H9 (cell line): ENCODE measurements at regions not wholly inside any gene's neighbourhood (a gene's known extent, or its start where the extent isn't known, plus 50 kb on each side); places are given as distances from the start of the nearest gene placed in this dataset.

ENCODE experiments used
- DNase-seq: peaks from one replicate; pipeline ENCODE4 v3.0.0-alpha.2; 2017
- H2AFZ ChIP-seq: one replicate; pipeline ENCODE4 v1.6.1; 2013; ENCODE audit warnings: mild to moderate bottlenecking, low read length, control low read depth, moderate library complexity
- H2AK5ac ChIP-seq: 2 replicates; pipeline ENCODE4 v1.6.1; 2013; ENCODE audit warnings: low read length, control low read depth, mixed read lengths; ENCODE audit not compliant: insufficient read length
- H2BK120ac ChIP-seq: one replicate; pipeline ENCODE4 v1.6.1; 2013; ENCODE audit warnings: low read depth, mild to moderate bottlenecking, low read length, control low read depth, inconsistent platforms; ENCODE audit not compliant: poor library complexity, severe bottlenecking
- H2BK12ac ChIP-seq: 2 replicates; pipeline ENCODE4 v1.6.1; 2013; ENCODE audit warnings: low read length, control low read depth, mixed read lengths, low read depth; ENCODE audit not compliant: insufficient read length
- H2BK15ac ChIP-seq: 2 replicates; pipeline ENCODE4 v1.6.1; 2013; ENCODE audit warnings: low read depth, low read length, control low read depth
- H2BK20ac ChIP-seq: one replicate; pipeline ENCODE4 v1.6.1; 2013; ENCODE audit warnings: low read depth, mild to moderate bottlenecking, low read length, control low read depth, inconsistent platforms; ENCODE audit not compliant: poor library complexity, severe bottlenecking
- H2BK5ac ChIP-seq: 2 replicates; pipeline ENCODE4 v1.6.1; 2013; ENCODE audit warnings: low read length, control low read depth, mixed read lengths; ENCODE audit not compliant: insufficient read length
- H3K14ac ChIP-seq: 2 replicates; pipeline ENCODE4 v1.6.1; 2013; ENCODE audit warnings: low read length, control low read depth; ENCODE audit not compliant: insufficient read depth
- H3K18ac ChIP-seq: 2 replicates; pipeline ENCODE4 v1.6.1; 2013; ENCODE audit warnings: low read depth, mild to moderate bottlenecking, mixed read lengths, low read length, control low read depth; ENCODE audit not compliant: insufficient read length
- H3K23ac ChIP-seq: 2 replicates; pipeline ENCODE4 v1.6.1; 2013; ENCODE audit warnings: low read length, control low read depth, mixed read lengths, low read depth; ENCODE audit not compliant: insufficient read length
- H3K23me2 ChIP-seq: 2 replicates; pipeline ENCODE4 v1.6.1; 2013; ENCODE audit warnings: low read depth, mild to moderate bottlenecking, mixed read lengths, low read length, control low read depth; ENCODE audit not compliant: insufficient read length, poor library complexity, severe bottlenecking
- H3K27ac ChIP-seq: 2 replicates; pipeline ENCODE4 v1.5.1; 2013; ENCODE audit warnings: low read length, control low read depth, mixed read lengths, low read depth; ENCODE audit not compliant: insufficient read length
- H3K27me3 ChIP-seq: 2 replicates; pipeline ENCODE4 v1.6.1; 2013; ENCODE audit warnings: low read length, control low read depth, inconsistent platforms; ENCODE audit not compliant: insufficient read depth
- H3K4ac ChIP-seq: 2 replicates; pipeline ENCODE4 v1.6.1; 2013; ENCODE audit warnings: low read depth, mild to moderate bottlenecking, control low read depth, inconsistent platforms, low read length, moderate library complexity
- H3K4me1 ChIP-seq: 2 replicates; pipeline ENCODE4 v1.6.1; 2013; ENCODE audit warnings: low read length, control low read depth, inconsistent platforms; ENCODE audit not compliant: insufficient read depth
- H3K4me2 ChIP-seq: 2 replicates; pipeline ENCODE4 v1.6.1; 2013; ENCODE audit warnings: low read length, control low read depth, mixed read lengths; ENCODE audit not compliant: insufficient read length, insufficient read depth
- H3K56ac ChIP-seq: 2 replicates; pipeline ENCODE4 v1.6.1; 2013; ENCODE audit warnings: low read depth, mild to moderate bottlenecking, mixed read lengths, low read length, control low read depth; ENCODE audit not compliant: insufficient read length
- H3K79me1 ChIP-seq: 2 replicates; pipeline ENCODE4 v1.6.1; 2013; ENCODE audit warnings: low read depth, mild to moderate bottlenecking, moderate library complexity, low read length, control low read depth, inconsistent platforms; ENCODE audit not compliant: insufficient read depth, poor library complexity, severe bottlenecking
- H3K79me2 ChIP-seq: 2 replicates; pipeline ENCODE4 v1.6.1; 2013; ENCODE audit warnings: low read length, control low read depth, inconsistent platforms; ENCODE audit not compliant: insufficient read depth
- H3K9ac ChIP-seq: 2 replicates; pipeline ENCODE4 v1.6.1; 2013; ENCODE audit warnings: low read length, control low read depth, mixed read lengths; ENCODE audit not compliant: insufficient read length; ENCODE audit errors: extremely low read depth
- H3K9me3 ChIP-seq: one replicate; pipeline ENCODE4 v1.6.1; 2013; ENCODE audit warnings: low read depth, low read length, inconsistent platforms; ENCODE audit not compliant: control insufficient read depth
- H3T11ph ChIP-seq: one replicate; pipeline ENCODE4 v1.6.1; 2013; ENCODE audit warnings: mild to moderate bottlenecking, low read length, control low read depth, inconsistent platforms
- H4K20me1 ChIP-seq: one replicate; pipeline ENCODE4 v1.6.1; 2013; ENCODE audit not compliant: control insufficient read depth, insufficient read length, insufficient read depth
- H4K5ac ChIP-seq: 2 replicates; pipeline ENCODE4 v1.6.1; 2013; ENCODE audit warnings: low read depth, mild to moderate bottlenecking, mixed read lengths, low read length, control low read depth; ENCODE audit not compliant: insufficient read length
- H4K8ac ChIP-seq: replicated peaks from 2 replicates; pipeline ENCODE4 v1.6.1; 2013; ENCODE audit warnings: low read length, control low read depth, mixed read lengths, low read depth; ENCODE audit not compliant: insufficient read length
- H4K91ac ChIP-seq: 2 replicates; pipeline ENCODE4 v1.6.1; 2013; ENCODE audit warnings: low read depth, mild to moderate bottlenecking, moderate library complexity, mixed read lengths, low read length, control low read depth; ENCODE audit not compliant: insufficient read length
- H3K27ac Mint-ChIP-seq, 3 experiments: 2 replicates in 2 of 3; 3 replicates in 1 of 3; pipeline ENCODE4 v1.8.0; 2020 to 2021; ENCODE audit warnings: mixed read lengths in 3 of 3, mild to moderate bottlenecking in 1 of 3, moderate library complexity in 1 of 3
- H3K27me3 Mint-ChIP-seq: 2 replicates; pipeline ENCODE4 v1.8.0; 2021; ENCODE audit warnings: low read depth, mild to moderate bottlenecking, moderate library complexity, mixed read lengths
- H3K36me3 Mint-ChIP-seq, 3 experiments: 2 replicates in 2 of 3; 3 replicates in 1 of 3; pipeline ENCODE4 v1.8.0; 2020 to 2021; ENCODE audit warnings: low read depth in 3 of 3, mixed read lengths in 3 of 3; ENCODE audit not compliant: insufficient read depth in 1 of 3
- H3K4me1 Mint-ChIP-seq, 2 experiments: 2 replicates each; pipeline ENCODE4 v1.8.0; 2020; ENCODE audit warnings: mixed read lengths in 2 of 2
- H3K4me3 Mint-ChIP-seq, 2 experiments: 2 replicates in 1 of 2; 3 replicates in 1 of 2; pipeline ENCODE4 v1.8.0; 2020 to 2021; ENCODE audit warnings: mild to moderate bottlenecking in 2 of 2, mixed read lengths in 2 of 2, moderate library complexity in 1 of 2
- H3K9me3 Mint-ChIP-seq, 2 experiments: 2 replicates in 1 of 2; 3 replicates in 1 of 2; pipeline ENCODE4 v1.8.0; 2020; ENCODE audit warnings: mild to moderate bottlenecking in 2 of 2, mixed read lengths in 2 of 2, moderate library complexity in 1 of 2
- WGBS: extraction: QIAGEN DNeasy Blood & Tissue Kit; methylation state at CpG from one replicate; pipeline ENCODE4 v1.1.7; 2013; ENCODE audit warnings: missing lambda C conversion rate, low lambda C conversion rate, mixed read lengths; ENCODE audit not compliant: insufficient read length; ENCODE audit errors: extremely low coverage; 5-methylcytosine and 5-hydroxymethylcytosine counted together
- TF ChIP-seq, protein P1 (sequence below): fragments of 200-600 bp; sonication (generic); conservative IDR thresholded peaks from 3 replicates; pipeline ENCODE4 v1.8.0; 2021; ENCODE audit warnings: antibody characterized with exemption, mild to moderate bottlenecking

DNA sequence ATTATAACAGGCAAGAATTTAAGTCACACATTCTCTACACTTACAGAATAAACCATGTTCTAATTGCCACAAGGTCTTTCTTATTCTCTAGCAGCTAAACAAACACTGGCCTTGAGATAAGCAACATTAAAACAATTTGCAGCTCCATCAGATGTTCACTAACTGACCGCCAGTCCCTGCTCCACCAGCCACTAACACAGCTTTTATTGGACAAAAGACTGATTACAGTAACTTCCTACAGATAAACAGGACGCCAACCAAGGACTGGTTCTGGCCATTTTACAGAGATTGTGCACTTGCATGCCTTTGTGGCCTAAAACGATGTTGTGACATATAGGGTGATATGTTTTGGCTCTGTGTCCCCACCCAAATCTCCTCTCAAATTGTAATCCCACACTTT, 388.9 kb upstream of the LRRC4C start:
- Histone ChIP-seq H3K4ac (no peak overlapping the region), H3K14ac (no peak overlapping the region), H2AK5ac (no peak overlapping the region), H4K8ac (no peak overlapping the region), H3K56ac (no peak overlapping the region), H2BK12ac (no peak overlapping the region), H3K23me2 (no peaks in the 10 kb centered on the region), H2BK20ac (no peak overlapping the region), H3K4me1 (no peaks in the 10 kb centered on the region; the same call in 1 of the 2 replicates), H3K9ac (no peak overlapping the region), H2BK5ac (no peak overlapping the region), H2BK15ac (no peak overlapping the region), H4K20me1 (no peaks in the 10 kb centered on the region), H3K23ac (no peak overlapping the region), H3K79me1 (no peaks in the 10 kb centered on the region), H2BK120ac (no peak overlapping the region), H3K79me2 (no peaks in the 10 kb centered on the region), H4K91ac (no peak overlapping the region), H3K4me2 (no peak overlapping the region), H4K5ac (no peak overlapping the region), H2AFZ (no peak overlapping the region), H3T11ph (no peak overlapping the region), H3K9me3 (no peaks in the 10 kb centered on the region), H3K27ac (no peak overlapping the region), H3K18ac (no peak overlapping the region), H3K27me3 (no peaks in the 10 kb centered on the region)
- Mint-ChIP-seq H3K27me3 (no peaks in the 10 kb centered on the region), H3K9me3 (peaks cover 1% of the 10 kb centered on the region in 2 experiments), H3K36me3 (peaks cover 0 to 1% (median 0%) of the 10 kb centered on the region in 3 experiments; a peak in 2 of 7 replicates), H3K27ac (no peak overlapping the region), H3K4me3 (no peak overlapping the region), H3K4me1 (peaks cover 6 to 13% of the 10 kb centered on the region in 2 experiments)
- TF ChIP-seq, protein P1, sequence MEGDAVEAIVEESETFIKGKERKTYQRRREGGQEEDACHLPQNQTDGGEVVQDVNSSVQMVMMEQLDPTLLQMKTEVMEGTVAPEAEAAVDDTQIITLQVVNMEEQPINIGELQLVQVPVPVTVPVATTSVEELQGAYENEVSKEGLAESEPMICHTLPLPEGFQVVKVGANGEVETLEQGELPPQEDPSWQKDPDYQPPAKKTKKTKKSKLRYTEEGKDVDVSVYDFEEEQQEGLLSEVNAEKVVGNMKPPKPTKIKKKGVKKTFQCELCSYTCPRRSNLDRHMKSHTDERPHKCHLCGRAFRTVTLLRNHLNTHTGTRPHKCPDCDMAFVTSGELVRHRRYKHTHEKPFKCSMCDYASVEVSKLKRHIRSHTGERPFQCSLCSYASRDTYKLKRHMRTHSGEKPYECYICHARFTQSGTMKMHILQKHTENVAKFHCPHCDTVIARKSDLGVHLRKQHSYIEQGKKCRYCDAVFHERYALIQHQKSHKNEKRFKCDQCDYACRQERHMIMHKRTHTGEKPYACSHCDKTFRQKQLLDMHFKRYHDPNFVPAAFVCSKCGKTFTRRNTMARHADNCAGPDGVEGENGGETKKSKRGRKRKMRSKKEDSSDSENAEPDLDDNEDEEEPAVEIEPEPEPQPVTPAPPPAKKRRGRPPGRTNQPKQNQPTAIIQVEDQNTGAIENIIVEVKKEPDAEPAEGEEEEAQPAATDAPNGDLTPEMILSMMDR, result no peak
- no peak for DNase-seq
- WGBS, result no CpG with 5 or more reads among the region's 3 CpGs
